ENCODE measurements at regions not wholly inside any gene's neighbourhood (a gene's known extent, or its start where the extent isn't known, plus 50 kb on each side); places are given as distances from the start of the nearest gene placed in this dataset.

- Mint-ChIP-seq H3K27me3 (ENCODE audit: low read depth in 2 of 2) (peaks cover 10 to 23% of the 10 kb centered on the region in 2 donors), H3K9me3 (no peaks in the 10 kb centered on the region), H3K27ac (no peak overlapping the region), H3K36me3 (no peaks in the 10 kb centered on the region), H3K4me3 (no peak overlapping the region), H3K4me1 (peaks cover 0 to 6% of the 10 kb centered on the region in 2 donors)
- DNase-seq (peak in 1 of 2 donors; percentile 9), ATAC-seq (no peak)
- Histone ChIP-seq H3K4me1 (ENCODE audit: control insufficient read depth, insufficient read depth, low read length) (peaks cover 29% of the 10 kb centered on the region), H3K4me3 (ENCODE audit: low read length) (no peak overlapping the region), H3K27ac (ENCODE audit: low read length) (no peak overlapping the region), H3K27me3 (ENCODE audit: control insufficient read depth, insufficient read depth, low read length) (peaks cover 5% of the 10 kb centered on the region), H3K9me3 (ENCODE audit: control insufficient read depth, insufficient read depth, low read length) (no peaks in the 10 kb centered on the region), H3K36me3 (ENCODE audit: control insufficient read depth, insufficient read depth, low read length) (no peaks in the 10 kb centered on the region)
- TF ChIP-seq CTCF (IDR thresholded peaks at IDR 0.05) = no peak
- intact Hi-C loops (cut with micrococcal nuclease) = no loop called here
- WGBS (ENCODE audit: insufficient coverage) = 67% methylated on average over 24 of the region's 24 CpGs
Observed at GRCh38 chr6:169957351-169957963, 206.0 kb downstream of the ERMARD start.

- no peak overlapping the region for H3K4me3 Mint-ChIP-seq
- H3K4me1 ChIP-seq (ENCODE audit: control insufficient read depth, insufficient read depth, low read length) = peaks cover 22% of the 10 kb centered on the region
- no peaks in the 10 kb centered on the region for H3K9me3 Mint-ChIP-seq
- peaks cover 10 to 21% of the 10 kb centered on the region in 2 donors for H3K27me3 Mint-ChIP-seq (ENCODE audit: low read depth in 2 of 2)
- H3K36me3 Mint-ChIP-seq = no peaks in the 10 kb centered on the region
- DNase-seq (no peak), ATAC-seq (no peak)
- no peak overlapping the region for H3K27ac ChIP-seq (ENCODE audit: low read length)
- peaks cover 0 to 6% of the 10 kb centered on the region in 2 donors for H3K4me1 Mint-ChIP-seq
- intact Hi-C loops (cut with micrococcal nuclease) = no loop called here
- no peak for TF ChIP-seq CTCF (IDR thresholded peaks at IDR 0.05)
- 93% methylated on average over 9 of the region's 9 CpGs for WGBS (ENCODE audit: insufficient coverage)
- no peaks in the 10 kb centered on the region for H3K36me3 ChIP-seq (ENCODE audit: control insufficient read depth, insufficient read depth, low read length)
- H3K4me3 ChIP-seq (ENCODE audit: low read length) = no peak overlapping the region
- no peaks in the 10 kb centered on the region for H3K9me3 ChIP-seq (ENCODE audit: control insufficient read depth, insufficient read depth, low read length)
- no peak overlapping the region for H3K27ac Mint-ChIP-seq
- H3K27me3 ChIP-seq (ENCODE audit: control insufficient read depth, insufficient read depth, low read length) = peaks cover 5% of the 10 kb centered on the region
Observed at GRCh38 chr6:169956580-169956979, 205.2 kb downstream of the ERMARD start.

- Histone ChIP-seq H3K36me3 (ENCODE audit: control insufficient read depth, insufficient read depth, low read length) (no peaks in the 10 kb centered on the region), H3K27ac (ENCODE audit: low read length) (no peak overlapping the region), H3K4me1 (ENCODE audit: control insufficient read depth, insufficient read depth, low read length) (peaks cover 15% of the 10 kb centered on the region), H3K9me3 (ENCODE audit: control insufficient read depth, insufficient read depth, low read length) (no peaks in the 10 kb centered on the region), H3K4me3 (ENCODE audit: low read length) (no peak overlapping the region), H3K27me3 (ENCODE audit: control insufficient read depth, insufficient read depth, low read length) (no peaks in the 10 kb centered on the region)
- Mint-ChIP-seq H3K27me3 (ENCODE audit: low read depth in 2 of 2) (peaks cover 10 to 18% of the 10 kb centered on the region in 2 donors), H3K36me3 (no peaks in the 10 kb centered on the region), H3K9me3 (no peaks in the 10 kb centered on the region), H3K27ac (no peak overlapping the region), H3K4me1 (peaks cover 0 to 6% of the 10 kb centered on the region in 2 donors), H3K4me3 (no peak overlapping the region)
- no peak for TF ChIP-seq CTCF (IDR thresholded peaks at IDR 0.05)
- ATAC-seq = no peak
- 80% methylated on average over 18 of the region's 19 CpGs for WGBS (ENCODE audit: insufficient coverage)
- intact Hi-C loops (cut with micrococcal nuclease) = no loop called here
- DNase-seq = no peak
Observed at GRCh38 chr6:169955731-169956437, 204.5 kb downstream of the ERMARD start.

All from natural killer cell (primary cell).